Mammary epithelial cell (primary cell): ENCODE measurements at regions not wholly inside any gene's neighbourhood (a gene's known extent, or its start where the extent isn't known, plus 50 kb on each side); places are given as distances from the start of the nearest gene placed in this dataset.
"Not testable (repeated sequence)": the region's sequence is repeated elsewhere in the genome, so short reads cannot be mapped to it uniquely, and the experiment has no call there.

Experiments used
- CTCF ChIP-seq, 2 donors: IDR thresholded peaks in 1 of 2; conservative IDR thresholded peaks in 1 of 2; 2 replicates each; pipeline ENCODE4 v1.5.1; 2011 to 2012; ENCODE audit warnings: inconsistent platforms in 2 of 2, low read length in 2 of 2, mild to moderate bottlenecking in 2 of 2, control low read depth in 1 of 2, low read depth in 1 of 2; ENCODE audit not compliant: insufficient read depth in 1 of 2; ENCODE audit errors: extremely low read depth in 1 of 2
- EZH2 ChIP-seq: IDR thresholded peaks from 2 replicates; pipeline ENCODE4 v1.6.1; 2012; ENCODE audit warnings: low read length, inconsistent platforms, borderline replicate concordance

GRCh38 chr1:8227674-8228073, 90.2 kb upstream of the SLC45A1 start:
- TF ChIP-seq CTCF (conservative IDR thresholded peaks at IDR 0.05 in 1 of 2, IDR thresholded peaks at IDR 0.05 in 1 of 2; ENCODE audit: extremely low read depth in 1 of 2, insufficient read depth in 1 of 2, low read depth in 1 of 2, low read length in 2 of 2); EZH2: not testable (repeated sequence)
